ENCODE measurements at regions not wholly inside any gene's neighbourhood (a gene's known extent, or its start where the extent isn't known, plus 50 kb on each side); places are given as distances from the start of the nearest gene placed in this dataset.

GRCh38 chr10:80750268-80750667, 212.6 kb downstream of the SH2D4B start:
- no peaks in the 10 kb centered on the region for H3K9me3 ChIP-seq (ENCODE audit: control insufficient read depth, insufficient read depth, low read depth, low read length)
- no peak for ATAC-seq
- in situ Hi-C loops (cut with HindIII; ENCODE audit: low pct_unique_long_range_greater_than_20kb, low sequenced_read_pairs): no loop called here
- DNase-seq (ENCODE audit: low read depth, low spot score): no peak
- no peak overlapping the region for H3K27ac ChIP-seq (ENCODE audit: low read length)
- POLR2A ChIA-PET: no interaction called here
- H3K4me3 ChIP-seq (ENCODE audit: low read depth in 2 of 2, low read length in 2 of 2): no peak overlapping the region
- CTCF ChIA-PET: no interaction called here
- BruUV-seq (replicated peaks): no TSS peak
- intact Hi-C loops (cut with micrococcal nuclease; ENCODE audit: unreplicated experiment): no loop called here
- H3K36me3 ChIP-seq (ENCODE audit: control insufficient read depth, insufficient read depth, low read length): no peaks in the 10 kb centered on the region
- no peaks in the 10 kb centered on the region for H3K4me1 ChIP-seq (ENCODE audit: control insufficient read depth, insufficient read depth, low read length)
- no peaks in the 10 kb centered on the region for H3K27me3 ChIP-seq (ENCODE audit: control insufficient read depth, insufficient read depth, low read length)
- TF ChIP-seq POLR2AphosphoS5 (IDR thresholded peaks at IDR 0.05; ENCODE audit: low read depth, low read length): no peak
- no peak for TF ChIP-seq SIN3A (IDR thresholded peaks at IDR 0.05; ENCODE audit: borderline replicate concordance, insufficient read depth, low read depth, low read length)
- TF ChIP-seq, protein P1, sequence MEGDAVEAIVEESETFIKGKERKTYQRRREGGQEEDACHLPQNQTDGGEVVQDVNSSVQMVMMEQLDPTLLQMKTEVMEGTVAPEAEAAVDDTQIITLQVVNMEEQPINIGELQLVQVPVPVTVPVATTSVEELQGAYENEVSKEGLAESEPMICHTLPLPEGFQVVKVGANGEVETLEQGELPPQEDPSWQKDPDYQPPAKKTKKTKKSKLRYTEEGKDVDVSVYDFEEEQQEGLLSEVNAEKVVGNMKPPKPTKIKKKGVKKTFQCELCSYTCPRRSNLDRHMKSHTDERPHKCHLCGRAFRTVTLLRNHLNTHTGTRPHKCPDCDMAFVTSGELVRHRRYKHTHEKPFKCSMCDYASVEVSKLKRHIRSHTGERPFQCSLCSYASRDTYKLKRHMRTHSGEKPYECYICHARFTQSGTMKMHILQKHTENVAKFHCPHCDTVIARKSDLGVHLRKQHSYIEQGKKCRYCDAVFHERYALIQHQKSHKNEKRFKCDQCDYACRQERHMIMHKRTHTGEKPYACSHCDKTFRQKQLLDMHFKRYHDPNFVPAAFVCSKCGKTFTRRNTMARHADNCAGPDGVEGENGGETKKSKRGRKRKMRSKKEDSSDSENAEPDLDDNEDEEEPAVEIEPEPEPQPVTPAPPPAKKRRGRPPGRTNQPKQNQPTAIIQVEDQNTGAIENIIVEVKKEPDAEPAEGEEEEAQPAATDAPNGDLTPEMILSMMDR (IDR thresholded peaks at IDR 0.05): no peak
- TF ChIP-seq TCF7L2 (IDR thresholded peaks at IDR 0.05; ENCODE audit: low read depth, low read length): no peak

GRCh38 chr10:80751940-80752339, 214.2 kb downstream of the SH2D4B start:
- ATAC-seq: no peak
- no peaks in the 10 kb centered on the region for H3K4me1 ChIP-seq (ENCODE audit: control insufficient read depth, insufficient read depth, low read length)
- BruUV-seq (replicated peaks): no TSS peak
- no peak overlapping the region for H3K4me3 ChIP-seq (ENCODE audit: low read depth in 2 of 2, low read length in 2 of 2)
- TF ChIP-seq REST (IDR thresholded peaks at IDR 0.05; ENCODE audit: insufficient read depth in 1 of 2, low read depth in 2 of 2, low read length in 1 of 2) (no peak), TCF7L2 (IDR thresholded peaks at IDR 0.05; ENCODE audit: low read depth, low read length) (no peak), POLR2AphosphoS5 (IDR thresholded peaks at IDR 0.05; ENCODE audit: low read depth, low read length) (no peak), SIN3A (IDR thresholded peaks at IDR 0.05; ENCODE audit: borderline replicate concordance, insufficient read depth, low read depth, low read length) (no peak)
- TF ChIP-seq, protein P1 (IDR thresholded peaks at IDR 0.05): no peak
- ChIA-PET CTCF (no interaction called here), POLR2A (interaction anchor here (0.6 kb wide), 1 partner anchor 101 kb away, joined by 4 read pairs; no protein-coding TSS in a partner anchor)
- no peak for DNase-seq (ENCODE audit: low read depth, low spot score)
- no peaks in the 10 kb centered on the region for H3K27me3 ChIP-seq (ENCODE audit: control insufficient read depth, insufficient read depth, low read length)
- intact Hi-C loops (cut with micrococcal nuclease; ENCODE audit: unreplicated experiment) (no loop called here), in situ Hi-C loops (cut with HindIII; ENCODE audit: low pct_unique_long_range_greater_than_20kb, low sequenced_read_pairs) (no loop called here)
- H3K27ac ChIP-seq (ENCODE audit: low read length): no peak overlapping the region
- no peaks in the 10 kb centered on the region for H3K9me3 ChIP-seq (ENCODE audit: control insufficient read depth, insufficient read depth, low read depth, low read length)
- no peaks in the 10 kb centered on the region for H3K36me3 ChIP-seq (ENCODE audit: control insufficient read depth, insufficient read depth, low read length)

Measured in Panc1 (cell line).